ENCODE measurements at regions not wholly inside any gene's neighbourhood (a gene's known extent, or its start where the extent isn't known, plus 50 kb on each side); places are given as distances from the start of the nearest gene placed in this dataset.

DNA sequence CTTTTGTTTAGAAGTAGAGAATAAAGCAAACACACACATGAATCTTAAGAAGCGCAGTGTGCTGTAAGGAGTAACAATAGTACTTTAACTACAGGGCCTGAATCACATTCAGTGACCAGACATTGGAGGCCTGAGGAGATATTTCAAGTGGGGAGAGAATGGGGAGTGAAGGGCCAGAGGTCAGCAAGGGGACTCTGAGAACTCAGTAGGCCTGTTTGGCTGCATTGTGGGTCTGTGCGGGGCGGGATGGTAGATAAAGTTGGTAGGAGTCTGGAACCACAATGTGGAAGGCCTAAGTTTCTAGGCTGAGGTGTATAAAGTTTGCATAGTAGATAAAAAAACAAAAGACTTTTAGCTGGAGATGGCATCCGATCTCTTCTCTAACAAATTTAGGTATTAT, 52.7 kb upstream of the WLS start:
- no peaks in the 10 kb centered on the region for H3K36me3 ChIP-seq
- H3K9me3 ChIP-seq (ENCODE audit: low read depth), result no peaks in the 10 kb centered on the region
- no peaks in the 10 kb centered on the region for H3K27me3 ChIP-seq
- no peak overlapping the region for H3K27ac ChIP-seq
- H3K4me1 ChIP-seq (ENCODE audit: low read depth), result peaks cover 4% of the 10 kb centered on the region
- H3K4me3 ChIP-seq, result no peak overlapping the region
- TF ChIP-seq CTCF (IDR thresholded peaks at IDR 0.05; ENCODE audit: low read depth, low read length), result no peak
- no peak for DNase-seq (ENCODE audit: low read depth in 1 of 2, low spot score in 1 of 2)

- H3K4me3 ChIP-seq, result no peak overlapping the region
- no peak for TF ChIP-seq CTCF (IDR thresholded peaks at IDR 0.05; ENCODE audit: low read depth, low read length)
- no peak overlapping the region for H3K27ac ChIP-seq
- peaks cover 4% of the 10 kb centered on the region for H3K4me1 ChIP-seq (ENCODE audit: low read depth)
- H3K27me3 ChIP-seq, result no peaks in the 10 kb centered on the region
- DNase-seq (ENCODE audit: low read depth in 1 of 2, low spot score in 1 of 2), result no peak
- H3K36me3 ChIP-seq, result no peaks in the 10 kb centered on the region
- H3K9me3 ChIP-seq (ENCODE audit: low read depth), result no peaks in the 10 kb centered on the region
Measured at GRCh38 chr1:68281946-68282615, 49.8 kb upstream of the WLS start.
